GM21825 (cell line): ENCODE measurements at regions not wholly inside any gene's neighbourhood (a gene's known extent, or its start where the extent isn't known, plus 50 kb on each side); places are given as distances from the start of the nearest gene placed in this dataset.
"Not testable (repeated sequence)": the region's sequence is repeated elsewhere in the genome, so short reads cannot be mapped to it uniquely, and the experiment has no call there.

Experiments
- ATAC-seq: cut with Tn5 transposase; IDR thresholded peaks from one replicate; pipeline ENCODE4 v1.9.1; 2021; ENCODE audit warnings: mild to moderate bottlenecking, moderate library complexity; ENCODE audit not compliant: unreplicated experiment

DNA sequence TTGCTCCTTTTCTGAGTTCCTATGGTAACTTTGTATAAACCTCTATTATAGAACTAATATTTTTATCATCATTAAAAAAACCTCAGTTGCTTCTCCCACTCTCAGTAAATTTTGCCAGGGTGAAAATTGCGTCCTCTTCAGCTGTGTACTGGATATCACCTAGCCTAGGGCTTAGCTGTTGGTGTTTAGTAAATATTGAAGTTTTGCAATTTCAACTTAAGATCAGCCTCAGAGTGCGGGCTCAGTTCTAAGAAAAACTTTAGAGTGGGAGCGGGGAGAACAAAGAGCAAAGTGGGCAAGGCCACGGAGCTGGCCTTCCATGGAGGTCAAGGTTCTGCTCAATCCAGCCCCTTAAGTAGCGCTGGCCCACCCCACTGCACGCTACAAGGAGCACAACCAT lies 488.3 kb upstream of the SPRED2 start:
- ATAC-seq, result no peak

DNA sequence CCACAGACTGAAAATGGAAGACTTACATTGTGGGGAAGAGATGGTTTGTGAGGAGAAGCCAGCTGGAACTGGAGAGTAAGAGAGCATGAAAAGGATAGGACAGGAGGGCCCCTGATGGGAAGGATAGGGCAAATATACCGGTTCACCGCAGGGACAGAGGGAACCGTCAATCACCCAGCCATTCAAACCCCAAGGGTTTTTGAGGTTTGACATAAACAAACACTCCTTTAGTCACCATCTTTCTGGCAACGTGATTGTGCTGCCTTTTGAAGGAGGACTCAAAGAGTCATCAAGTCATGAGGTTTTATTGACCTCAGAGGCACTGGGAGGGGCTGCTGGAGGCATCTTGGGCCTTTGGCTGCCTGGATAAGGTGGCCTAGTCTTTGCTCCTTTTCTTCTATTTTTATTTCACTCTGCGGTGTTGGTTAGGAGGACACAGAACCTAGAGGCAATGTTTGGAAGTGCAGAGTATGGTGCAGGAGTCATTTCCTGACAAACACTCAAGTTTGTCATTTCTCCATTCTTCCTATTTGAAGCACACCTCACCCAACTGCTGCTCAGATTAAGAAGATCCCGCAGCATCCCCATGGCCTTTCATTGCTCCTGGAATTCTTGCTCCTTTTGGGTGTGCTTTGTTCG lies 487.3 kb upstream of the SPRED2 start:
- no peak for ATAC-seq

DNA sequence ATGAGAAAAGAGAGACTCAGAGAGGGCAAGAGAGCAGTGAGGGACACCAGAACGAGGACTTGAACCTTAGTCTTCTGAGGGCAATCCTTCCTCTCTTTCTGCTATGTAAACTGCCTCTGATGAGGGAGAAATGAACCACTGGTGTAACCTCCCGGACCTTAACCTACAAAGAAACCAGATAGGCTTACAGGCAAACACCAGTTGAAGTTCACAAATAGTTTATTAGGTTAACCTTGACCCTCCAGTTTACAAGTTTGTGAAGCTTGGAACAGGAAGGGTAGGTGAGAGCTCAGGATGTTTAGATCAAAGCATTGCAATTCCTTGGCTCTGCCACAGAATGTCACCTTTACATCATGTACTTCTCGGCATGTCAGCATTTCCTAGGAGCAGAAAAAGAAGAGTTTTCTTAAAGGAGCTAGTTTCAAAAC lies 486.4 kb upstream of the SPRED2 start:
- ATAC-seq, result no peak

DNA sequence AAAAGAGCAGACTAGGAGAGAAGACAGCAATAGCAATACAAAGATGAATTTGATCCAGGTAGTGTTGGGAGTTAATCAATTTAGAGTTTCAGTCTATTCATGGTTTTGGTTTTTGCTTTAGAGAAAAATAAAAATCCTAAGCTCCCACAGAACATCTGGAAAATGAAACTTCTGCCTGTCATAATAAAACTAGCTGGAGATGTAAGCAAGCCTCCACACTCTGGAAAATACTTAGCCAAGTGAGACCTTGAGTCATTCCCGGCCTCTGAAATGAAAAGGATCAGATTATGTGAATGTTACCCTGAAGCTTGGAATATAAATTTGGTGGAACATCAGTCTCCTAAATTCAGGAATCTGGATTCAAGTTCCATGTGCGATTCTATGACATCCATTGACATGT lies 485.6 kb upstream of the SPRED2 start:
- ATAC-seq, result no peak

DNA sequence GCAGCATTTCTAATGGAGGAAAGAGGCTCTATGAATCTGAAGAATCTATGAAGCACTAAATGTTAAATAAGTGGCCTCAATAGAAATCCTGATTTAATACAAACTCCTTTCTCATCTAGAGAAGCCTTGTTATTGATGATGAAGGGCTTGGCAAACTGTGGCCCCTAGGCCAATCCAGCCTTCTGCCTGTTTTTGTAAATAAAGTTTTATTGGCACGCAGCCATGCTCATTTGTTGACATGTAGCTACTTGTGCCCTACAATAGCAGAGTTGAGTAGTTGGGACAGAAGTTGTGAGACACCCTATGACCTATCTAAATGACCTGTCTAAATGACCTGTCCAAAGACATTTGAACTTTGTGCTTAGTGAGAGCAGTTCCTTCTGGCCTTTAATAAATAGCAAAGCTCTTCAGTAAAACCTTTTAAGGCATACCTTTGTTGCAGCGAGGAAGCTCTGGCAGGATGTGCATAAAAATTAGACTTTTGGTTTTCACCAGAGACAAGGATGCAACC lies 484.4 kb upstream of the SPRED2 start:
- no peak for ATAC-seq

- ATAC-seq, result no peak
Measured at GRCh38 chr2:65916177-65916576, 483.8 kb upstream of the SPRED2 start.

DNA sequence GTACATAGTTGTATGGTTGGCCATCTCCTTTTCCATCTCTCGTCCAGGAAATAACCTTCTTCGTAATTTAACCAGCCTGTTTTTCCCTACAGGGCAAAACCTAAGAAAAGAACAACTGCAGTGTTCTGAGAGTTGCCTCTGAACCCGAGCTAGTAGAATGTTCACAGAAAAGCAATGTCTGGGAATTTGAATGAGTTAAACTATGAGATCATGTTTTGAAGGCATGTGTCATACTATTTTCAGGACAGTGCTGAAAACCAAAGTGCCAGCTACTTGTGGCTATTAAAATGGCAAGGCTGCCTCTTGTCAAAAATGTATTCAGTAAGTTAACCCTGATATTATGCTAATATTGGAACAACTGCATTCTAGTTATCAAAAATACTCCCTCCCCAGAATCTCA lies 482.9 kb upstream of the SPRED2 start:
- ATAC-seq, result no peak

- no peak for ATAC-seq
Measured at GRCh38 chr2:65914244-65914786, 481.9 kb upstream of the SPRED2 start.

DNA sequence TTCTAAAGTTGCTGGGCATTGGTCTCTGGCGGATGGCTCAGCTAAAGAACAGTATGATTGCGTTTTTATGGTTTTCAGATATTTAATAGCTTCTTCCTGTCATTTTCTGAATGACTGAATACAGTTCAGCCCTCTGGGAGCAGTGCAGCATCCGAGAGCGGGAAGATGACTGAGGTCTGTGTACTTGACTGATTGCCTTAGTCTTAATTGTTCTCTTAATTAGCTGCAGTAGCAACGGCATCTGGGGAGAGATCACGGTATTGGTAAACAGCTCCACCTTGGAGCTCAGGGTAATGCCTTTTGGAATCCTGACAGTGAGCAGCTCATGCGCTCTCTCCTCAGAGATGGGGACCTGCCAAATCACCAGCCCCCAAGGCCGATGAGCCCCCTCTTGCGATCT lies 481.4 kb upstream of the SPRED2 start:
- no peak for ATAC-seq

DNA sequence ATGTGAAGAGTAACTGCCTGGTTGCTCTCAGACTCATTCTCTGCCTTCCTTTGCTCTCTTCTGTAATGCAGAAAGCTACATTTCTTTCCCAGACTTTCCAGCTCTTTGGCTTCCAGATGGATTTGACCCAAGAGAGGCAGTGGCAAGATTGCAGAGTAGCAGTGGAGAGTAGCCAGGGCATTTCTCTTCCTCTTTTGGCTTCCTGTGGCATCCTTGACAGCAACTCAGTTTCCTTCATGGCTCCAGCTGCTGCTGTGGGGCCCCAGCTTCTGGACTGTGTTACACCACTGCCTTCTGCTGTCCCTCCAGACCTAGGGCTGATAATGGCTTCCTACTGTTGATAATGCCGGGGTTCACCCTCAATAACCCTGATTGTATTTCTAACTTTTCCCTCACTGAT lies 469.4 kb upstream of the SPRED2 start:
- no peak for ATAC-seq

GRCh38 chr2:65896446-65896845 lies 464.0 kb upstream of the SPRED2 start:
- no peak for ATAC-seq

- not testable (repeated sequence) for ATAC-seq
Measured at GRCh38 chr2:65890131-65890530, 457.7 kb upstream of the SPRED2 start.

- no peak for ATAC-seq
Measured at GRCh38 chr2:65885266-65885665, 452.9 kb upstream of the SPRED2 start.

DNA sequence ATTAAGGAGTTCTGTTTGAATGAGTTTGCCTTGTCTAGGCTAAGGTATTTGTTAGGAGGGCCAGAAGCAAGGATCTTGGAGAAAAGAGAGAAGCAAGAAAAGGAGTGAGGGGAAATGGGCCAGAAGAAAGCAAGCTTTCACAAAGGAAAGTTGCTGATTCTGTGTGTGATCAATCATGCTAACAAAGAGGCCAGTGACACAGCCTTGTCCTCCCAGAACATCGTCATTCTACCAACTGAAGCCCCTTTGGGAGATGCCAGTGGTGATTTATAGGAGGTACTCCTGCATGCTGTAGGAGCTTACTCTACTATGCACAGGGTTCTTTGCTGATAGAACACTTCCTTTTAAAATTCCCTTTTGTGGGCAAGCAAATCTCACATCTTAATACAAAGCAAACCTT lies 449.2 kb upstream of the SPRED2 start:
- no peak for ATAC-seq

- no peak for ATAC-seq
Measured at GRCh38 chr2:65880436-65880835, 448.0 kb upstream of the SPRED2 start.

DNA sequence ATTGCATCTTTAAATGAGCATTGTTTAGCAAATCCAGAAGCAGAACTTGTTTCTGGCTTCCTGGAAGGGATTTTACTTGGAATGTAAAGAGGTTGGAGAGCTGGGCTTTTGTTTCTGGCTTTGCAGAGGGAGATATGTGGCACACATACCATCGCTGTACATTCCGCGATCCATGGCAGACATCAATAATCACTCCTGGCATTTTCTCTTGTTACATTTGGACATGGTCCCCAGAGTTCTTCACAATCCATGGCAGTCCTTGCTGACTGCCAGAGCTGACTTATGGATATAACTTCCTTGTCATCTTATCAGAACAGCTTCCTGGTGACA lies 445.6 kb upstream of the SPRED2 start:
- ATAC-seq, result no peak

- no peak for ATAC-seq
Measured at GRCh38 chr2:65877331-65878010, 445.1 kb upstream of the SPRED2 start.

GRCh38 chr2:65876114-65876513 lies 443.7 kb upstream of the SPRED2 start:
- no peak for ATAC-seq

DNA sequence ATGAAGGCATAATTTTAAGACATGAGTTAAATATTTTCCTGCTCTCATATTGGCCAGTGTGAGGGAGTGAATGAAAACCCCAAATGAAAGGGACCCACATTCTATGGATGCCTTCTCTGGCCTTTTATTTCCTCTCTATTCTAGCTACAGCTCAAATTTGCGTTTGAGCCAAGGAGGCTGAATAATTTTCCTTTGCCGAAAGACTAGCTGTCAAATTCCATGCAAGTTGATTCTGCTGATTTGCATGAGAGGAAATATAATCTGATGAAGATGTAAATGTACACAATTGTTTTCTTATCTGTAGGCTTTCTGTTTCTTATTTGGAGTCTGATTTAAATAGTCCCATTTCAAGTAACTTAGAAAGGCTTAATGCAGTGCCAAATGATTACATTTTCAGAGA lies 438.4 kb upstream of the SPRED2 start:
- no peak for ATAC-seq

DNA sequence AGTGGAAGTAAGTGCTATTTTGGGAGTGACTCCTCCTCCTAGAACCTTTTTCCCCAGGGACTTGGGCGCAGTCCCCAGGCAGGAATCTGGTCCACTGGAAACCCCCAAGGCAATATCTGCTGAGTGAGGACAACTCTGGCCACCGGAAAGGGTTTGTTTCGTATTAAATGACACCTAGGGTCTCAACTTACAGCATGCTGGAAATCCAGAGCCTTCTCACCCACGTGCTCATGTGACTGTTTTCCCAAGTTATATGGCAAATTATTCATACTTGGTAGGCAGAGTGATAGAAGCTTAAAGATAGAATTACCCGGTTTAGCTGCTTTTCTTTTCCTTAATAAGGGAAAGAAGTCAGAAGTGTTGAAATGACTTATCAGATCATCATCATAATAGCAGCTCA lies 436.9 kb upstream of the SPRED2 start:
- ATAC-seq, result no peak

- ATAC-seq, result no peak
Measured at GRCh38 chr2:65868177-65868576, 435.8 kb upstream of the SPRED2 start.

GRCh38 chr2:65867446-65867845 lies 435.0 kb upstream of the SPRED2 start:
- ATAC-seq, result no peak

- ATAC-seq, result no peak
Measured at GRCh38 chr2:65866148-65866547, 433.7 kb upstream of the SPRED2 start.
